H1 (cell line): ENCODE measurements at regions not wholly inside any gene's neighbourhood (a gene's known extent, or its start where the extent isn't known, plus 50 kb on each side); places are given as distances from the start of the nearest gene placed in this dataset.

ENCODE experiments used
- CTCF ChIA-PET: fragments of 300-600 bp; sonication (Branson Sonifier 250); formaldehyde crosslinking; loops from one replicate; lab custom pipeline; 2021; ENCODE audit not compliant: partially characterized antibody; lab: Charles Lee
- POLR2A ChIA-PET: fragments of 300-600 bp; sonication (Branson Sonifier 250); formaldehyde crosslinking; loops from one replicate; lab custom pipeline; 2021; ENCODE audit warnings: inconsistent platforms; ENCODE audit not compliant: partially characterized antibody; lab: Charles Lee
- DNase-seq, 2 experiments: peaks; one replicate each; pipeline versions ENCODE4 v3.0.0 to v3.0.0-alpha.2; 2010 to 2022; ENCODE audit warnings: low spot score in 2 of 2, low read depth in 1 of 2, mixed read lengths in 1 of 2
- FAIRE-seq: peaks from 2 replicates; lab custom pipeline; 2011; peaks lifted over from hg19 to GRCh38; lab: Jason Lieb, UNC
- H2AFZ ChIP-seq: 2 replicates; pipeline ENCODE4 v1.8.1; 2012; ENCODE audit warnings: low read length, inconsistent platforms
- H2AK5ac ChIP-seq: 2 replicates; pipeline ENCODE4 v1.6.1; 2013; ENCODE audit warnings: low read depth, low read length
- H2BK120ac ChIP-seq: replicated peaks from 2 replicates; pipeline ENCODE3; 2013; ENCODE audit warnings: low read depth, low read length, inconsistent platforms
- H2BK12ac ChIP-seq: 2 replicates; pipeline ENCODE4 v1.6.1; 2013; ENCODE audit warnings: low read depth, low read length
- H2BK15ac ChIP-seq: 2 replicates; pipeline ENCODE4 v1.6.1; 2013; ENCODE audit warnings: low read length
- H2BK20ac ChIP-seq: 2 replicates; pipeline ENCODE4 v1.6.1; 2013; ENCODE audit warnings: low read length
- H2BK5ac ChIP-seq: 2 replicates; pipeline ENCODE4 v1.6.1; 2013; ENCODE audit warnings: low read depth, low read length
- H3K14ac ChIP-seq: 2 replicates; pipeline ENCODE4 v1.6.1; 2013; ENCODE audit warnings: inconsistent platforms; ENCODE audit not compliant: insufficient read length
- H3K18ac ChIP-seq: 2 replicates; pipeline ENCODE4 v1.6.1; 2013; ENCODE audit warnings: low read length; ENCODE audit errors: extremely low read depth
- H3K23ac ChIP-seq: 2 replicates; pipeline ENCODE4 v1.6.1; 2013; ENCODE audit warnings: inconsistent platforms; ENCODE audit not compliant: insufficient read length
- H3K23me2 ChIP-seq: 2 replicates; pipeline ENCODE4 v1.6.1; 2013; ENCODE audit warnings: low read depth, low read length
- H3K27ac ChIP-seq: 2 replicates; pipeline ENCODE4 v1.6.1; 2011; ENCODE audit warnings: low read depth, low read length, inconsistent platforms
- H3K27me3 ChIP-seq, 4 experiments: replicated peaks in 1 of 4; 1 replicate in 1 of 4; 2 replicates in 3 of 4; pipeline versions ENCODE4 v1.6.1 to v1.8.1; 2011 to 2013; ENCODE audit warnings: low read length in 3 of 4, mild to moderate bottlenecking in 3 of 4, inconsistent platforms in 2 of 4, mixed read lengths in 2 of 4, moderate library complexity in 1 of 4; ENCODE audit not compliant: control insufficient read depth in 3 of 4, insufficient read depth in 3 of 4; ENCODE audit errors: extremely low read depth in 1 of 4
- H3K36me3 ChIP-seq, 4 experiments: 2 replicates each; pipeline versions ENCODE4 v1.6.1 to v1.8.1; 2011 to 2013; ENCODE audit warnings: mild to moderate bottlenecking in 4 of 4, low read length in 3 of 4, moderate library complexity in 2 of 4, control low read depth in 1 of 4, inconsistent platforms in 1 of 4; ENCODE audit not compliant: insufficient read depth in 4 of 4, control insufficient read depth in 2 of 4
- H3K4ac ChIP-seq: replicated peaks from 2 replicates; pipeline ENCODE3; 2013; ENCODE audit warnings: low read length, low read depth, mixed read lengths, inconsistent platforms; ENCODE audit not compliant: insufficient read length
- H3K4me1 ChIP-seq, 4 experiments: replicated peaks in 1 of 4; 1 replicate in 1 of 4; 2 replicates in 3 of 4; pipeline versions ENCODE4 v1.6.1 to v1.8.1; 2011 to 2013; ENCODE audit warnings: low read length in 3 of 4, inconsistent platforms in 2 of 4, mixed read lengths in 1 of 4; ENCODE audit not compliant: insufficient read depth in 4 of 4, control insufficient read depth in 3 of 4
- H3K4me2 ChIP-seq, 2 experiments: 2 replicates each; pipeline versions ENCODE4 v1.6.1 to v1.8.1; 2011 to 2013; ENCODE audit warnings: low read depth in 2 of 2, low read length in 2 of 2, control low read depth in 1 of 2, inconsistent platforms in 1 of 2, mild to moderate bottlenecking in 1 of 2; ENCODE audit not compliant: insufficient read depth in 1 of 2
- H3K4me3 ChIP-seq, 4 experiments: fragments of 200-600, 300-600 bp in 1 of 4; sonication (generic), shearing (Covaris generic), sonication (Bioruptor Twin) in 1 of 4; 2 replicates each; pipeline versions ENCODE4 v1.5.1 to v1.8.1; 2011 to 2016; ENCODE audit warnings: low read length in 4 of 4, low read depth in 3 of 4, control low read depth in 2 of 4, inconsistent platforms in 2 of 4, mild to moderate bottlenecking in 2 of 4, mixed read lengths in 1 of 4, moderate library complexity in 1 of 4; ENCODE audit not compliant: insufficient read depth in 2 of 4; ENCODE audit errors: extremely low read depth in 1 of 4
- H3K56ac ChIP-seq: replicated peaks from 2 replicates; pipeline ENCODE3; 2013; ENCODE audit warnings: low read depth, mild to moderate bottlenecking, mixed read lengths, low read length, inconsistent platforms; ENCODE audit not compliant: insufficient read length
- H3K79me1 ChIP-seq: 2 replicates; pipeline ENCODE4 v1.6.1; 2013; ENCODE audit warnings: low read depth, low read length, control low read depth
- H3K79me2 ChIP-seq, 2 experiments: 2 replicates each; pipeline versions ENCODE4 v1.6.1 to v1.8.1; 2012 to 2013; ENCODE audit warnings: low read length in 2 of 2, mild to moderate bottlenecking in 2 of 2, inconsistent platforms in 1 of 2; ENCODE audit not compliant: insufficient read depth in 2 of 2, control insufficient read depth in 1 of 2
- H3K9ac ChIP-seq, 4 experiments: replicated peaks in 1 of 4; 1 replicate in 1 of 4; 2 replicates in 3 of 4; pipeline versions ENCODE4 v1.6.1 to v1.8.1; 2011 to 2013; ENCODE audit warnings: low read depth in 3 of 4, low read length in 3 of 4, control low read depth in 2 of 4, mild to moderate bottlenecking in 2 of 4, moderate library complexity in 2 of 4, inconsistent platforms in 1 of 4; ENCODE audit errors: extremely low read depth in 1 of 4
- H3K9me3 ChIP-seq, 2 experiments: 2 replicates each; pipeline versions ENCODE4 v1.6.1 to v1.8.1; 2012 to 2013; ENCODE audit warnings: mild to moderate bottlenecking in 2 of 2, moderate library complexity in 2 of 2, control low read depth in 1 of 2, inconsistent platforms in 1 of 2, low read depth in 1 of 2, low read length in 1 of 2, mixed read lengths in 1 of 2; ENCODE audit not compliant: insufficient read depth in 2 of 2
- H4K20me1 ChIP-seq, 2 experiments: replicated peaks in 1 of 2; 2 replicates each; pipeline versions ENCODE3 to v1.8.1; 2011 to 2013; ENCODE audit warnings: inconsistent platforms in 2 of 2, low read length in 2 of 2, mild to moderate bottlenecking in 1 of 2; ENCODE audit not compliant: insufficient read depth in 2 of 2, control insufficient read depth in 1 of 2
- H4K5ac ChIP-seq: 2 replicates; pipeline ENCODE4 v1.6.1; 2013; ENCODE audit warnings: low read length, low read depth, mixed read lengths, inconsistent platforms; ENCODE audit not compliant: insufficient read length
- H4K8ac ChIP-seq: 2 replicates; pipeline ENCODE4 v1.8.0; 2013; ENCODE audit warnings: mild to moderate bottlenecking, moderate library complexity, low read length, inconsistent platforms; ENCODE audit not compliant: insufficient read depth; ENCODE audit errors: extremely low read depth
- H4K91ac ChIP-seq: replicated peaks from 2 replicates; pipeline ENCODE3; 2013; ENCODE audit warnings: low read length, mixed read lengths, inconsistent platforms; ENCODE audit not compliant: insufficient read length
- CBX8 ChIP-seq: fragments of 300-800, 300-1000 bp; sonication (generic); IDR thresholded peaks from 2 replicates; pipeline ENCODE4 v1.7.1; 2016; ENCODE audit warnings: low read depth, low read length, borderline replicate concordance
- GABPA ChIP-seq: IDR thresholded peaks from 2 replicates; pipeline ENCODE4 v1.6.1; 2011; ENCODE audit warnings: mild to moderate bottlenecking, low read length, moderate library complexity, borderline replicate concordance; ENCODE audit not compliant: insufficient read depth
- MAFK ChIP-seq: IDR thresholded peaks from 2 replicates; pipeline ENCODE4 v1.6.1; 2012; ENCODE audit warnings: low read depth, mild to moderate bottlenecking, improper control_type of control experiment, low read length
- PHF8 ChIP-seq: fragments of 200-600 bp; sonication (generic); conservative IDR thresholded peaks from 2 replicates; pipeline ENCODE4 v1.7.1; 2012; ENCODE audit warnings: low read depth, mild to moderate bottlenecking, inconsistent platforms, low read length, moderate library complexity
- RAD21 ChIP-seq, 2 experiments: IDR thresholded peaks in 1 of 2; conservative IDR thresholded peaks in 1 of 2; 2 replicates each; pipeline ENCODE4 v1.6.1; 2011; ENCODE audit warnings: low read depth in 2 of 2, low read length in 2 of 2, improper control_type of control experiment in 1 of 2, inconsistent platforms in 1 of 2, mild to moderate bottlenecking in 1 of 2, moderate library complexity in 1 of 2
- RFX5 ChIP-seq: IDR thresholded peaks from 2 replicates; pipeline ENCODE4 v1.6.1; 2011; ENCODE audit warnings: low read depth, low read length, improper control_type of control experiment, borderline replicate concordance
- RXRA ChIP-seq: IDR thresholded peaks from 2 replicates; pipeline ENCODE4 v1.6.1; 2011; ENCODE audit warnings: low read depth, mild to moderate bottlenecking, low read length, moderate library complexity; ENCODE audit not compliant: insufficient read depth
- TEAD4 ChIP-seq: IDR thresholded peaks from 2 replicates; pipeline ENCODE4 v1.6.1; 2012; ENCODE audit warnings: low read depth, low read length, inconsistent platforms, mixed read lengths
- WGBS, 2 experiments: shearing (Covaris generic) in 1 of 2; methylation state at CpG; one replicate each; pipeline versions ENCODE4 v1.1.6 to v1.1.7; 2013 to 2015; ENCODE audit warnings: low lambda C conversion rate in 2 of 2, mixed read lengths in 2 of 2, inconsistent platforms in 1 of 2, low coverage in 1 of 2, missing lambda C conversion rate in 1 of 2; ENCODE audit not compliant: insufficient replicate concordance in 2 of 2, insufficient coverage in 1 of 2, insufficient read length in 1 of 2; ENCODE audit errors: extremely low coverage in 1 of 2, missing lambda C conversion rate in 1 of 2; 5-methylcytosine and 5-hydroxymethylcytosine counted together
- TF ChIP-seq, protein P1 (sequence below), 3 experiments: IDR thresholded peaks; 1 replicate in 2 of 3; 2 replicates in 1 of 3; pipeline versions ENCODE4 v1.5.1 to v1.6.1; 2011; ENCODE audit warnings: low read length in 3 of 3, mild to moderate bottlenecking in 3 of 3, inconsistent platforms in 2 of 3, low read depth in 1 of 3, moderate library complexity in 1 of 3; ENCODE audit not compliant: insufficient read depth in 1 of 3; ENCODE audit errors: control extremely low read depth in 1 of 3
- TF ChIP-seq, protein P2 (sequence below): IDR thresholded peaks from 2 replicates; pipeline ENCODE4 v1.6.1; 2012; ENCODE audit warnings: inconsistent platforms

DNA sequence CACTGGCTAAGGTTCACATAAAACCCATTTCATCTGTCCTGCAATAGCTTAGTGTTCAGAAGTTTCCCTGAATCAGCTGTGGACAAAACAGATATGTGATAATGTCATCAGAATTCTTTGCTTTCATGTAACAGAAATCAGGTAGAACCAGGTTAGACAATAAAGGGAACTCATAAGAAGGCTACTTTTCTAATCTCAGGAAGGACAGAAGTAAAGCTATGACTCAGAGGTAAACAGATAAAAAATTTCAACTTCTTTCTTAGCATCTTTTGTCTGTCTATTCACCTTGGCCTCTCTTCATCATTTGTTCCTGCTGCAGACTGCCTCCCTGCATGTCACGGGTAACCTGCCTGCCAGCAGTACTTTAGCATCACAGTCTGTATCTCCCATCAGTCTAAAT lies 643.1 kb downstream of the MECOM start:
- no peaks in the 10 kb centered on the region for H3K79me2 ChIP-seq
- no peak overlapping the region for H4K91ac ChIP-seq
- FAIRE-seq = no peak
- H2AK5ac ChIP-seq = no peak overlapping the region
- no peak overlapping the region for H4K8ac ChIP-seq
- POLR2A ChIA-PET = no interaction called here
- no peaks in the 10 kb centered on the region for H3K79me1 ChIP-seq
- no peak overlapping the region for H2BK12ac ChIP-seq
- CTCF ChIA-PET = no interaction called here
- H3K14ac ChIP-seq = no peak overlapping the region
- H2BK20ac ChIP-seq = no peak overlapping the region
- no peak overlapping the region for H2BK120ac ChIP-seq
- no peak for DNase-seq
- no peak overlapping the region for H3K4ac ChIP-seq
- no peak overlapping the region for H2BK15ac ChIP-seq
- H3K18ac ChIP-seq = no peak overlapping the region
- H3K36me3 ChIP-seq = no peaks in the 10 kb centered on the region
- H4K5ac ChIP-seq = no peak overlapping the region
- no peaks in the 10 kb centered on the region for H3K9me3 ChIP-seq
- H4K20me1 ChIP-seq = no peaks in the 10 kb centered on the region
- H3K9ac ChIP-seq = no peak overlapping the region
- no peak overlapping the region for H2BK5ac ChIP-seq
- H3K27me3 ChIP-seq = no peaks in the 10 kb centered on the region
- H3K56ac ChIP-seq = no peak overlapping the region
- H3K4me1 ChIP-seq = no peaks in the 10 kb centered on the region
- H3K4me3 ChIP-seq = no peak overlapping the region
- no peaks in the 10 kb centered on the region for H3K23me2 ChIP-seq
- H2AFZ ChIP-seq = no peak overlapping the region
- H3K23ac ChIP-seq = no peak overlapping the region
- 86% methylated on average over 1 of the region's 1 CpG; no CpG with 5 or more reads in 1 of the 2 experiments for WGBS, 2 experiments
- no peak overlapping the region for H3K27ac ChIP-seq
- no peak overlapping the region for H3K4me2 ChIP-seq
- TF ChIP-seq TEAD4 (no peak), GABPA (no peak), PHF8 (no peak), RXRA (no peak), RFX5 (no peak), RAD21 (IDR thresholded peaks at IDR 0.05 in 1 of 2, conservative IDR thresholded peaks at IDR 0.05 in 1 of 2; ENCODE audit: low read depth in 2 of 2, low read length in 2 of 2) (no peak), CBX8 (no peak), MAFK (no peak)
- TF ChIP-seq, protein P1, sequence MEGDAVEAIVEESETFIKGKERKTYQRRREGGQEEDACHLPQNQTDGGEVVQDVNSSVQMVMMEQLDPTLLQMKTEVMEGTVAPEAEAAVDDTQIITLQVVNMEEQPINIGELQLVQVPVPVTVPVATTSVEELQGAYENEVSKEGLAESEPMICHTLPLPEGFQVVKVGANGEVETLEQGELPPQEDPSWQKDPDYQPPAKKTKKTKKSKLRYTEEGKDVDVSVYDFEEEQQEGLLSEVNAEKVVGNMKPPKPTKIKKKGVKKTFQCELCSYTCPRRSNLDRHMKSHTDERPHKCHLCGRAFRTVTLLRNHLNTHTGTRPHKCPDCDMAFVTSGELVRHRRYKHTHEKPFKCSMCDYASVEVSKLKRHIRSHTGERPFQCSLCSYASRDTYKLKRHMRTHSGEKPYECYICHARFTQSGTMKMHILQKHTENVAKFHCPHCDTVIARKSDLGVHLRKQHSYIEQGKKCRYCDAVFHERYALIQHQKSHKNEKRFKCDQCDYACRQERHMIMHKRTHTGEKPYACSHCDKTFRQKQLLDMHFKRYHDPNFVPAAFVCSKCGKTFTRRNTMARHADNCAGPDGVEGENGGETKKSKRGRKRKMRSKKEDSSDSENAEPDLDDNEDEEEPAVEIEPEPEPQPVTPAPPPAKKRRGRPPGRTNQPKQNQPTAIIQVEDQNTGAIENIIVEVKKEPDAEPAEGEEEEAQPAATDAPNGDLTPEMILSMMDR (IDR thresholded peaks at IDR 0.05; ENCODE audit: control extremely low read depth in 1 of 3, insufficient read depth in 1 of 3, low read depth in 1 of 3, low read length in 3 of 3) = no peak
- TF ChIP-seq, protein P2, sequence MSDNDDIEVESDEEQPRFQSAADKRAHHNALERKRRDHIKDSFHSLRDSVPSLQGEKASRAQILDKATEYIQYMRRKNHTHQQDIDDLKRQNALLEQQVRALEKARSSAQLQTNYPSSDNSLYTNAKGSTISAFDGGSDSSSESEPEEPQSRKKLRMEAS = no peak
